GM10266 (cell line): ENCODE measurements at regions not wholly inside any gene's neighbourhood (a gene's known extent, or its start where the extent isn't known, plus 50 kb on each side); places are given as distances from the start of the nearest gene placed in this dataset.

ENCODE experiments used
- DNase-seq: peaks from one replicate; pipeline ENCODE4 v3.0.0; 2012; ENCODE audit errors: extremely low spot score
- TF ChIP-seq, protein P1 (sequence below): IDR thresholded peaks from 2 replicates; pipeline ENCODE4 v1.5.1; 2012; ENCODE audit warnings: mild to moderate bottlenecking, low read depth; ENCODE audit not compliant: control insufficient read depth, insufficient read depth; ENCODE audit errors: missing control alignments

DNA sequence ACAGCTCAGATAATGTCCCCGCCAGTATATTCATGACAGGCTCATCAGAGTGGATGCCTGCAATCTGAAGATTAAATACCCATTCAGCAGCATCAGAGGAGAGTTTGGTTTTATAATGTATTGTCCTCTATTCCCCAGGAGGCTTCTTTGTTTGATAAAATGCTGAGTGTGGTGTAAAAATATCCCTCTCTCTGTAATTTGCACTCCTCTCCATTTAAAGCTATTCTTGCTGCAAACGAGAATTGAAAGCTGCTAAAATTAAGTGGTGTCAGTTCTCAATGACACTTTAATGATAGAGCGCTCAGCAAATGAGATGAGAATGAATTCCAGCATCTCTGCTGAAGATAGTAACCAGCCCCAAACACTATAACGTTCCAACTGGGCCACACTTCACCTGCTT is 205.7 kb upstream of the RRP15 start:
- TF ChIP-seq, protein P1, sequence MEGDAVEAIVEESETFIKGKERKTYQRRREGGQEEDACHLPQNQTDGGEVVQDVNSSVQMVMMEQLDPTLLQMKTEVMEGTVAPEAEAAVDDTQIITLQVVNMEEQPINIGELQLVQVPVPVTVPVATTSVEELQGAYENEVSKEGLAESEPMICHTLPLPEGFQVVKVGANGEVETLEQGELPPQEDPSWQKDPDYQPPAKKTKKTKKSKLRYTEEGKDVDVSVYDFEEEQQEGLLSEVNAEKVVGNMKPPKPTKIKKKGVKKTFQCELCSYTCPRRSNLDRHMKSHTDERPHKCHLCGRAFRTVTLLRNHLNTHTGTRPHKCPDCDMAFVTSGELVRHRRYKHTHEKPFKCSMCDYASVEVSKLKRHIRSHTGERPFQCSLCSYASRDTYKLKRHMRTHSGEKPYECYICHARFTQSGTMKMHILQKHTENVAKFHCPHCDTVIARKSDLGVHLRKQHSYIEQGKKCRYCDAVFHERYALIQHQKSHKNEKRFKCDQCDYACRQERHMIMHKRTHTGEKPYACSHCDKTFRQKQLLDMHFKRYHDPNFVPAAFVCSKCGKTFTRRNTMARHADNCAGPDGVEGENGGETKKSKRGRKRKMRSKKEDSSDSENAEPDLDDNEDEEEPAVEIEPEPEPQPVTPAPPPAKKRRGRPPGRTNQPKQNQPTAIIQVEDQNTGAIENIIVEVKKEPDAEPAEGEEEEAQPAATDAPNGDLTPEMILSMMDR = no peak
- DNase-seq = no peak

DNA sequence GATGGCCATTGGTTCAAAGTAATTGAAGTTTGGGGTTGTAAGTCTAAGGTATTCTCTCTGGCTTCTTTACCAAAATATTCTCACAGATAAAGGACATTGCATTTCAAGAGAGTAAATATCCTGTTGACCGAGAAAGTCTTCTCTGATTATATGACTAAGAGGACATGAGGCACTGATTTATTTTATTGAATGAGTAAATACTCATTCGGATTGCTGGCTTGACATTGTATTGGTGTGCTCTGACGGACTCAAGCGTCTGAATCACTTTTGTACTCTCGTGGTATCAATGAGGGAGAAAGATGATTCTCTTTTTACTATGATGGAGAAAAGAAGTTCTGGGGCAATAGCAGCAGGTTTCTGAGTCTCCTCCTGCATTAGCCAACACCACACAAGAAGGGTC is 205.3 kb upstream of the RRP15 start:
- TF ChIP-seq, protein P1 = no peak
- no peak for DNase-seq

DNA sequence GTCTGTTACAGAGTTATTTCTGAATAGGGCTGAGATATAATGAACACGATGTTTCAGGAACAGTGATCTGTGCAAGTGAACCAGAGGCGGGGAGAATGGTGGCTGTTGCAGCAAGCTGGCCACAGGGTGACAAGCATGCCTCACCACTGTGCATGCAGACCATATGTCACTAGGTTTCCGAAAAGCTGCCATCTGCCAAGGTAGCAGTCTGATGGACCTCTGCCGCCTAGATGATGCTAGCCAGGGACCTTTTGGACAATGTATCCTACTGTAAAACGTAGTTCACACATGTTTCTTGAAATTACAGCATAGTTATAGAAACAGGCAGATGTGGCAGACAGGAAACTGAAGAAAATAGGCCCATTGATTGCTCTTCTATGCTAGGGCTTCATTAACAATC is 204.2 kb upstream of the RRP15 start:
- no peak for DNase-seq
- TF ChIP-seq, protein P1 = no peak

DNA sequence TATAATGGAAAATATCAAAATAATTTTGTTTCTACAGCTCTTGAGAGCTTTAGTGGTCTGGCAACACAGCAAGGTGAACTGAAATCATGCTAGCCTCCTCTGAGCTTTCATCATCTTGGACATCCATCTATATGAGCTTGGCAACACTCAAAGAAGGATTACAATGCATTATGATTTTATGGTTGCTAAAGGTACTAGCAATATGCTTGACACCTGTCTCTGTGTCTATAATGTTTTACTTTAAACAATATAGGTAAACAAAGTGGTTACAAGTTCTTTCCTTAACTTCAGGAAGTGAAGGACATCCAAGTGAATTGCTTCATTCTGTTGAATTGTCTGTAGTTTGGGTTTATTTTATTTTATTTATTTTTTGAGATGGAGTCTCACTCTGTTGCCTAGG is 203.7 kb upstream of the RRP15 start:
- DNase-seq = no peak
- TF ChIP-seq, protein P1 = no peak

DNA sequence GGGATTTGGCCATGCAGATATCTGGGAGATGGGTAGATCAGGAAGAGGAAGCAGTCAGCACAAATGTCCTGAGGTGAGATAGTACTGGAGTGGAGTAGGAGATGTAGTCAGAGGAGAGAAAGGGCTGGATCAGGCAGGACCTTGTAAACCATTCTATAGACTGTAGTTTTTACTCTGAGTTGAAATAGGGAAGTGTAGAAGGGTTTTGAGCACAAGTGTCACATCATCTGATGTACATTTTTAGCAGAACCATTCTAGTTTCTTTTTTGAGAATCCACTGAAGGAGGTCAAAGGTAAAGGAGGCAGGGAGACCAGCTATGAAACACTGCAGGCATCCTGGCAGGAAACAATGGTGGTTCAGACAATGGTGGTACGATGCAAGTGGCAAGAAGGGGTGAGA is 194.6 kb upstream of the RRP15 start:
- TF ChIP-seq, protein P1 = no peak
- DNase-seq = no peak

DNA sequence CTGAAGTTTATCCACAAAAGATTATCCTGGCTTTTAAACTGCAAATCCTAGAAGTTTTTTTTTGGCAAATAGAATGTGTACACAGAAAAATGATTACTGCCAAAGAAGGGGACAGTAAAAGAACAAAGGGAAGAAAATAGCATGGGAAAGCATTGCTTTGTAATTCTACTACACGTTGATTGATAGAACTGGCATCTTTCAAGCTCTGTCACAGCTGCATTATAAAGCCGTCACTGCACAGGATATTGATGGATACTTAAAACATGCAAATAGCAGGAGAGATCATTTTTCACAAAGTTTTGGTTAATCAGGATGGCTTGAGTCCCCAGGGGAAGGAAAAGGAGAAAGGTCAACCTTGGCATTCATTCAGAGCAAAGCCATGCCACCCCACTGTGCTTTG is 183.7 kb upstream of the RRP15 start:
- TF ChIP-seq, protein P1 = no peak
- no peak for DNase-seq

DNA sequence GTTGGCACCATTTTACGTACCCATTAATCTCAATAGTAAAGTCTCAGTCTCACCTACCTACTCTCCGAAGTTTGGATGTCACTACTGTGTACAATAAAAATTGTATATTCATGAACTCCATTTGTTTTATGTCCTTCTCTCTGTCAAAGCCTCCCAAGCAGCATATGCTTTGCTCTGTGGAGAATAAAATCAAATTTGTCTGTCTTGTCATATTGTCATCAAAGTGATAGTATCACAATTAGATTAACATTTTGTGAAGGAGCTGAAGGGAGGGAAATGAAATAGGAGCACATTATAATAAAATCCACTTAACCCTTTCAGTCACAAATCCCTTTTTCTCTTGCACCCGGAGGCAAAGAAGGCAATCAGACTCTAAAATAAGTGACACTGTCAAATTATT is 177.1 kb upstream of the RRP15 start:
- DNase-seq = no peak

More for the DNA sequence above, 177.1 kb upstream of the RRP15 start:
- TF ChIP-seq, protein P1 = no peak
